ENCODE measurements at regions not wholly inside any gene's neighbourhood (a gene's known extent, or its start where the extent isn't known, plus 50 kb on each side); places are given as distances from the start of the nearest gene placed in this dataset.

DNA sequence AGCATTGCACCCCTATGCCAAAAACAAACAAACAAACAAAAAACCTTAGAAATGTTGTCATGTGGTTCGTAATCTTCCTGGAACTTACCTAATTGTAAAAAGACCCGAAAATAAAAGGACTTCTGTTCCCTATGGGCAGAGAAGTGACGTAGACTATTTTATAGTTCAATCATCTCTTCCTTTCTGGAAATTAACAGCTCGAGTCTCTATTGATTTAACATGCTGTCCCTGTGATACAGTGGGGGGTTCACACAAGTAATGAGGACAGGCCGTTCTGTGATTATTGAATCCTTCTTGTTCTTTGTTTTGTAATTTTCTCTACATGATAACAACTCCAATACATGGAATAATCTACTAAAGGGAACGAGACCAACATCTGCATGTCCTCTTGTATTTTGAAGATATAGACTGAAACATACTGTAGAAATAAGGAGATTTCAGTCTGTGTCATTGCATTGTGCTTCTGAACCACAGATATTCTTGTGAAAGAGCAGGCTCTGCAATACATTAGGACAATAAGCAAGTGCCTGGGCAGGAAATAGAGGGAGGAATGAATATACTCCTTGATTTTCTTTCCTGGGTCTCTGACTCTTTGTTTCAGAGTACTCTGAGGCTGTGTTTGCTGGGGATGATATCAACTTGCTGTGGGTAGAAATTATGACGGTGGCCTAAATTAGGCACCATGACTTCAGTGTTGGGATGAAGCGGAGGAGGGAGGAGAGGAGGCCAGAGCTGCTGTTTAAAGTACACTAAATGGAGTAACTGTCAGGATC, 65.7 kb upstream of the PPM1B start:
- TF ChIP-seq POLR2AphosphoS5 (IDR thresholded peaks at IDR 0.05; ENCODE audit: borderline replicate concordance, low read depth, low read length) = no peak
- TF ChIP-seq EZH2 (IDR thresholded peaks at IDR 0.05) = no peak
